Breast epithelium (tissue), 4 donors: ENCODE measurements at regions not wholly inside any gene's neighbourhood (a gene's known extent, or its start where the extent isn't known, plus 50 kb on each side); places are given as distances from the start of the nearest gene placed in this dataset.
"Not testable (repeated sequence)": the region's sequence is repeated elsewhere in the genome, so short reads cannot be mapped to it uniquely, and the experiment has no call there.

Experiments used
- DNase-seq, 2 donors: peaks; one replicate each; pipeline ENCODE4 v3.0.0-alpha.2; 2019; ENCODE audit warnings: low spot score in 2 of 2
- H3K27ac ChIP-seq, 2 donors: fragments of 200-600 bp; sonication (generic) in 1 of 2; one replicate each; pipeline ENCODE4 v1.5.1; 2016 to 2019; ENCODE audit warnings: mild to moderate bottlenecking in 1 of 2
- H3K27me3 ChIP-seq, 2 donors: fragments of 200-600 bp; sonication (generic) in 1 of 2; one replicate each; pipeline versions ENCODE4 v1.5.1 to v1.6.0; 2017 to 2019; ENCODE audit warnings: control low read depth in 1 of 2, mild to moderate bottlenecking in 1 of 2
- H3K36me3 ChIP-seq: fragments of 200-600 bp; one replicate; pipeline ENCODE4 v1.5.1; 2019
- H3K4me1 ChIP-seq, 2 donors: fragments of 200-600 bp; sonication (generic); one replicate each; pipeline ENCODE4 v1.5.1; 2016 to 2019; ENCODE audit warnings: control low read depth in 1 of 2
- H3K4me3 ChIP-seq, 3 donors: fragments of 200-600 bp; sonication (generic); 1 replicate in 2 of 3; 2 replicates in 1 of 3; pipeline ENCODE4 v1.5.1; 2016 to 2019; ENCODE audit warnings: mild to moderate bottlenecking in 3 of 3, moderate library complexity in 2 of 3
- H3K9me3 ChIP-seq, 2 donors: fragments of 200-600 bp; sonication (generic) in 1 of 2; one replicate each; pipeline ENCODE4 v1.5.1; 2016 to 2019; ENCODE audit warnings: control low read depth in 1 of 2
- POLR2A ChIP-seq: fragments of 450-650 bp; IDR thresholded peaks from one replicate; pipeline ENCODE4 v1.6.1; 2016; ENCODE audit warnings: antibody characterized with exemption, mild to moderate bottlenecking, moderate library complexity
- POLR2AphosphoS5 ChIP-seq, 3 donors: sonication (generic); formaldehyde crosslinking; IDR thresholded peaks; one replicate each; pipeline ENCODE4 v1.6.1; 2017; ENCODE audit warnings: antibody characterized with exemption in 3 of 3
- intact Hi-C: fragments of 100-400 bp; cut with DNase I; formaldehyde crosslinking; loops from one replicate; pipeline ENCODE4 v1.15.1; 2023; ENCODE audit warnings: low total_unique reads
- TF ChIP-seq, protein P1 (sequence below), 3 donors: fragments of 450-650 bp; IDR thresholded peaks; one replicate each; pipeline ENCODE4 v1.5.1; 2016 to 2017; ENCODE audit warnings: antibody characterized with exemption in 3 of 3, mild to moderate bottlenecking in 3 of 3, moderate library complexity in 3 of 3

DNA sequence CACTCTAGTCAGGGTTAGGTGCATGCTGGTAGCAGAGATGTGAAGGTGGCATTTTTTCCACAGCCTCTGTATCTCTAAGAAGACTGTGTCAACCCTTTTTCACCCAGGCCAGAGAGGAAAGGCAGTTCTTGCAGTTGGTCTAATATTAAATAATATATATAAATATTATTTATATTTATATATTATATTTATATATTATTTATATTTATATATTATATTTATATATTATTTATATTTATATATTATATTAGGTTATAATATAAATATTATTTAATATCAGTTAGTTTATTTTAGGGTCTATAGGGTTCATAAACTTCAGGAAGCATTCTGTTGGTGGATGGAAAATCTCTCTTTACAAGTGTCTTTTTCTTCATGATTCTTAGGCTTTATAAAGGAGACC is 218.6 kb upstream of the DMRTA1 start:
- Histone ChIP-seq H3K36me3 (no peaks in the 10 kb centered on the region), H3K4me3 (no peak overlapping the region), H3K27ac (no peak overlapping the region), H3K4me1 (no peaks in the 10 kb centered on the region), H3K9me3 (peaks cover 0 to 15% of the 10 kb centered on the region in 2 donors), H3K27me3 (no peaks in the 10 kb centered on the region)
- TF ChIP-seq POLR2A (no peak), POLR2AphosphoS5 (IDR thresholded peaks at IDR 0.05) (no peak)
- TF ChIP-seq, protein P1, sequence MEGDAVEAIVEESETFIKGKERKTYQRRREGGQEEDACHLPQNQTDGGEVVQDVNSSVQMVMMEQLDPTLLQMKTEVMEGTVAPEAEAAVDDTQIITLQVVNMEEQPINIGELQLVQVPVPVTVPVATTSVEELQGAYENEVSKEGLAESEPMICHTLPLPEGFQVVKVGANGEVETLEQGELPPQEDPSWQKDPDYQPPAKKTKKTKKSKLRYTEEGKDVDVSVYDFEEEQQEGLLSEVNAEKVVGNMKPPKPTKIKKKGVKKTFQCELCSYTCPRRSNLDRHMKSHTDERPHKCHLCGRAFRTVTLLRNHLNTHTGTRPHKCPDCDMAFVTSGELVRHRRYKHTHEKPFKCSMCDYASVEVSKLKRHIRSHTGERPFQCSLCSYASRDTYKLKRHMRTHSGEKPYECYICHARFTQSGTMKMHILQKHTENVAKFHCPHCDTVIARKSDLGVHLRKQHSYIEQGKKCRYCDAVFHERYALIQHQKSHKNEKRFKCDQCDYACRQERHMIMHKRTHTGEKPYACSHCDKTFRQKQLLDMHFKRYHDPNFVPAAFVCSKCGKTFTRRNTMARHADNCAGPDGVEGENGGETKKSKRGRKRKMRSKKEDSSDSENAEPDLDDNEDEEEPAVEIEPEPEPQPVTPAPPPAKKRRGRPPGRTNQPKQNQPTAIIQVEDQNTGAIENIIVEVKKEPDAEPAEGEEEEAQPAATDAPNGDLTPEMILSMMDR (IDR thresholded peaks at IDR 0.05), result no peak
- no peak for DNase-seq
- intact Hi-C loops, result no loop called here

DNA sequence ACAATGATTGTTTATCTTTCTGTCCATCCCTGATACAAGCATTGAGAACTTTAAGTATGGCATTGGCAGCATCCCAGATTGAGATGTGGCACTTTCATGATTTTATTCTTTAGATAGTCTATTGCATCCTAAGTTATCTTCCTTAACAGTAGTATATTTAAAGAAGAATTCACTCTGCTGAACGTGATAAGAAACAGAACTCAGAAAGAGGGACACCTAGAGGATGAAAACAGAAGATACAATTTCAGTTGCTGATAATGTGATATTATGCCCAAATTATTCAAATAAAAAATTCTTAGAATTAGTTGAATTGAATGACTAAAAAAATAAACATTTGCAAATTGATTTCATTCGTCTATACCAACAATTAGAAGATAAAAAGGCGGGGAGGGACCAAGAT is 218.1 kb upstream of the DMRTA1 start:
- TF ChIP-seq POLR2A (no peak), POLR2AphosphoS5 (IDR thresholded peaks at IDR 0.05) (no peak)
- TF ChIP-seq, protein P1 (IDR thresholded peaks at IDR 0.05), result no peak
- peaks cover 0 to 15% of the 10 kb centered on the region in 2 donors for H3K9me3 ChIP-seq
- H3K27ac ChIP-seq, result no peak overlapping the region
- DNase-seq, result no peak
- no peaks in the 10 kb centered on the region for H3K4me1 ChIP-seq
- no peaks in the 10 kb centered on the region for H3K36me3 ChIP-seq
- no peak overlapping the region for H3K4me3 ChIP-seq
- intact Hi-C loops, result no loop called here
- no peaks in the 10 kb centered on the region for H3K27me3 ChIP-seq

DNA sequence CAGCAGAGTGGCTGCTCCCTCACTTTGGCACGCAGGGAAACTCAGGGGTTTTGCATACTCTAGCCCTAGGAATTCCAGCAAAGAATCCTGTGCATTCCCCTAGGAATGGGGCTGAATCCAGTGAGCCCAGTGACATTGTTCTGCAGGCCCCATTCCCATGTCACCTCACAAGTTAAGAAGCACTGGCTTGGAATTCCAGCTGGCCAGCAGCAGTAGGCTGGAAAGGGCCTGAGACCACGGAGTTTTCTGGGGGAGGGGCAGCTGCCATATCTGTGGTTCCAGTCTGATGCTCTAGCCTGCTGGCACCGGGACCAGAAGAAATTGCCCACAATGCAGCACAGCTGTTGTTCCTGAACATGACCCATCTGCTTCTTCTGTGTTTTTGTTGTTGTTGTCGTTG is 217.6 kb upstream of the DMRTA1 start:
- Histone ChIP-seq H3K4me1 (no peaks in the 10 kb centered on the region), H3K9me3 (peaks cover 0 to 15% of the 10 kb centered on the region in 2 donors), H3K27ac (no peak overlapping the region), H3K27me3 (no peaks in the 10 kb centered on the region), H3K4me3 (no peak overlapping the region), H3K36me3 (no peaks in the 10 kb centered on the region)
- no peak for DNase-seq
- no peak for TF ChIP-seq POLR2AphosphoS5 (IDR thresholded peaks at IDR 0.05)
- TF ChIP-seq, protein P1 (IDR thresholded peaks at IDR 0.05), result no peak
- no peak for TF ChIP-seq POLR2A
- intact Hi-C loops, result no loop called here

DNA sequence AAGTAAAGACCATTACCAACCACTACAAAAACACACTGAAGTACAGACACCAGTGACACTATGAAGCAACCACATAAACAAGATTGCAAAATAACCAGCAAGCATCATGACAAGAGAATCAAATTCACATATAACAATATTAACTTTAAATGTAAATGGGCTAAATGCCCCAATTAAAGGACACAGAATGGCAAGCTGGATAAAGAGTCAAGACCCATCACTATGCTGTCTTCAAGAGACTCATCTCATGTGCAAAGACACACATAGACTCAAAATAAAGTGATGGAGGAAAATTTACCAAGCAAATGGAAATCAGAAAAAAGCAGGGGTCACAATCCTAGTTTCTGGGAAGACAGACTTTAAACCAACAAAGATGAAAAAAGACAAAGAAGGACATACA is 215.3 kb upstream of the DMRTA1 start:
- H3K9me3 ChIP-seq, result peaks cover 0 to 15% of the 10 kb centered on the region in 2 donors
- H3K36me3 ChIP-seq, H3K27ac ChIP-seq, H3K4me3 ChIP-seq, H3K4me1 ChIP-seq, DNase-seq, H3K27me3 ChIP-seq: not testable (repeated sequence)
- intact Hi-C loops, result loop anchor here (10.0 kb wide), 1 partner anchor 427 kb away; the partner anchor contains the start of gene MTAP

DNA sequence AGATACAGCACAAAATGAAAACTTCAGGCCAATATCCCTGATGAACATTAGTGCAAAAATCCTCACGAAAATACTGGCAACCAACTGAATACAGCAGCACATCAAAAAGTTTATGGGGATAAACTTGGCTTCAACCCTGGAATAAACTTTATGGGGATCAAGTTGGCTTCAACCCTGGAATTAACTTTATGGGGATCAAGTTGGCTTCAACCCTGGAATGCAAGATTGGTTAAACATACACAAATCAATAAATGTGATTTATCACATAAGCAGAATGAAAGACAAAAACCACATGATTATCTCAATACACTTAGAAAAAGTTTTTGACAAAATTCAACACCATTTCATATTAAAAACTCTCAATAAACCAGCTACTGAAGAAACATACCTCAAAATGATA is 213.7 kb upstream of the DMRTA1 start:
- Histone ChIP-seq H3K4me1 (no peaks in the 10 kb centered on the region), H3K4me3 (no peak overlapping the region), H3K27ac (no peak overlapping the region), H3K27me3 (no peaks in the 10 kb centered on the region), H3K9me3 (peaks cover 0 to 15% of the 10 kb centered on the region in 2 donors), H3K36me3 (no peaks in the 10 kb centered on the region)
- intact Hi-C loops, result loop anchor here (10.0 kb wide), 1 partner anchor 428 kb away; the partner anchor contains the start of gene MTAP
- TF ChIP-seq, protein P1 (IDR thresholded peaks at IDR 0.05), result no peak
- TF ChIP-seq POLR2A, result no peak
- DNase-seq, result no peak
